ENCODE measurements at regions not wholly inside any gene's neighbourhood (a gene's known extent, or its start where the extent isn't known, plus 50 kb on each side); places are given as distances from the start of the nearest gene placed in this dataset.

GRCh38 chr6:114588726-114589125, 245.9 kb upstream of the HS3ST5 start:
- no peak for TF ChIP-seq CTCF (IDR thresholded peaks at IDR 0.05; ENCODE audit: insufficient read depth, low read depth, low read length)
- no peak for TF ChIP-seq EZH2 (IDR thresholded peaks at IDR 0.05; ENCODE audit: insufficient read depth, low read length)

Measured in astrocyte (in vitro differentiated cells and primary cell).